Activated CD4-positive, alpha-beta T cell treated with anti-CD3 and anti-CD28 coated beads, Interleukin-10, Interleukin-2, amounts not matched to agents 100 ng/mL and 50 ng/mL, durations not matched to agents 16 hours and 8 hours (primary cell): ENCODE measurements at regions not wholly inside any gene's neighbourhood (a gene's known extent, or its start where the extent isn't known, plus 50 kb on each side); places are given as distances from the start of the nearest gene placed in this dataset.
"Not testable (repeated sequence)": the region's sequence is repeated elsewhere in the genome, so short reads cannot be mapped to it uniquely, and the experiment has no call there.

ENCODE experiments used
- DNase-seq: peaks from one replicate; pipeline ENCODE4 v3.0.0-alpha.2; 2020

DNA sequence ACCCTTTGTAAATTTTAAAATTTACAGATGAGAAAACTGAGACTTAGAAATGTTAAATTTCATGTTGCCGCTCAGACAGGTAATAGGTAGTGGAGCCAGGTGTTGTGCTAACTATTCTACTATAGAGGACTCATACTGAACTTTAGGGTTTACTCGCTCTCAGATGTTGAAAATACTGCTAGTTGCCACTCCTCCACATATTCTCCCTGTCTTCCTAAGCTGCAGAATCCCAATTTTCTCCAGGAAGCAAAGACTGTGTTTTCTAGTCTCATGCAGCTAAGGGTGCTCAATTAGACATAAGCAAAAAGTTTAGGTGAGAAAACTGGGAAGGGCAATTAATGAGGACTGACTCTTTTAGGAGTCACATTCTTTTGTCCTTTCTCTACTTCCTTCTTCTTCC, 612.3 kb downstream of the KCNH5 start:
- no peak for DNase-seq

DNA sequence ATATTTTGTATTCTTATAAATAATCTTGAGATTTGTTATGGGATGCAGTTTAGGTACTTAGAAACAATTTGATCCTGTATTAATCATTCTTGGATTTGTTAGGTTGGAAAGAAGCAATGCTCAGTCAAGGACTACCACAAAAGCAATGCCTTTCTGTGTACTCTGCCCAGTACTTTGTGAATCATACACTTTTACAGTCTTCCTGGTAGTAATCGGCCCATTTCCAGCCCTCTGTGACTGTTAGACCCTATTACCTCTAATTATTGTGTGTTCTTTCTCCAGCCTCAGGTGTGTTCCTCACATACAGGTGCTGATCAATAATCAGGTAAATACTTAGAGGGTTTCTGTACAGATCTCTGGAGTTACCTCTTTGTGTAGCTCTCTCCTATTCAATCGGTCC, 609.0 kb downstream of the KCNH5 start:
- DNase-seq = no peak

DNA sequence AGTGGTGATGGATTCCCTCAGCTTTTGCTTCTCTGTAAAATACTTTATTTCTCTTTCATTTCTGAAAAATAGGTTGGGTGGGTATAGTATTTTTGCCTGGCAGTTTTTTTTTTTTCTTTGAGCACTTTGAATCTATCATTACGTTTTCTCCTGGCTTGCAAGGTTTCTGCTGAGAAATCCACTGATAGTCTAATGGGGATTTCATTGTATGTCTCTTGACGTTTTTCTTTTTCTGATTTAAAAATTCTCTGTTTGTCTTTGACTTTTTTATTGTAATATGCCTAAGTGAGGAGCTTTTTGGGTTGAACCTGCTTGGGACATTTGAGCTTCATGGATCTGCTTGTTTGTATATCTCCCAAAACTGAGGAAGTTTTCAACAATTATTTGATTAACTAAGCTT, 606.0 kb downstream of the KCNH5 start:
- no peak for DNase-seq

DNA sequence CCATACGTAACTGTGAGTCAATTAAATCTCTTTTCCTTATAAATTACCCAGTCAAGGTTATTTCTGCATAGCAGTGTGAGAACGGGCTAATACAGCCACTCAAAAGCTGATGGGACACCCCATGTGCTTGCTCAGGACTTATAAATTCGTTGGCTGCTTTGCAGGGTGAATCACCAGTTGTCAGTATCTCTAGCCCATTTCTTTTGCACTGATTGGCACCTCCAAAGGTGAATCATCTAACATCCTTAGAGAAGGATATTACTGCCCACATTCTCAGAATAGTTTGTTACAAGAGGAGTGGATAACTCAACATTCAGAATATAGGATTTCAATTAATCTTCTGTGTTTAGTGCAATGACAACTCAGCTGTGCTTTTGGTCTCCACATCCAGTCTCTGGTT, 601.5 kb downstream of the KCNH5 start:
- no peak for DNase-seq

DNA sequence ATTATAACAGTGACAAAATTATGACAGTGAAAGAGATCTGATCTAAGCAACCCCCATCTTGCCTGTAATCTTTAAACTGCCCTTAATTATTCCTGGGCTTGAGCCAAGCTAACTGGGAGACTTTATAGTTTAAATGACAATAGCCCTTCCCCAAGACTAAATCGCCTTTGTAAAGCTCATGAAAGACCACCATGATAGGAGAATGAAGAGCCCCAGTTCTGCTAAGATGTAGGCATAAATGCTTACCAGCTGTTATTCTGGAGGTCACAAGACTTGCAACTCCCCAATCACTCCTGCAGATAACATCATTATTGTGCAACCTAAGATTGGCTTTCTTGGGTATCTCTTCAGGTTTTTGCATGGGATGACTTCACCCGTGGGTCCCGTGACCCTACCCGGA, 599.7 kb downstream of the KCNH5 start:
- no peak for DNase-seq

DNA sequence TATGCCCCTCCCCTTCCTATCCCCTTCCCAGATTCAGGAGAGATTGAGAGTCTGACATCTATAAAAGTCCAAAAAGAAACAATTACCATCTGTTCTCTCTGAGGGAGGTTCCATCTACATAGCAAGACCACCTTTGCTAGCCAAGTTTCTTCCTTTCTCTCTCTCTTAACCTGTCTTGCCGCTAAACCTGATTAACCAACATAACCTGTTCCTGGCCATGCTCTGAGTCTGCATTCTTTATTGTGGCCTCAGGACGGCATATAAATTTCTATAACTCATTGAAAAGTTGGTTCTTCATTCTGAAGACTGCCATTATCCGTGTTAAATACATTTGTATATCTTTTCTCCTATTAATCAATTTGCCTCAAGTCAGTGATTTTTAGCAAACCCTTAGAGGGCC, 594.0 kb downstream of the KCNH5 start:
- DNase-seq = no peak

DNA sequence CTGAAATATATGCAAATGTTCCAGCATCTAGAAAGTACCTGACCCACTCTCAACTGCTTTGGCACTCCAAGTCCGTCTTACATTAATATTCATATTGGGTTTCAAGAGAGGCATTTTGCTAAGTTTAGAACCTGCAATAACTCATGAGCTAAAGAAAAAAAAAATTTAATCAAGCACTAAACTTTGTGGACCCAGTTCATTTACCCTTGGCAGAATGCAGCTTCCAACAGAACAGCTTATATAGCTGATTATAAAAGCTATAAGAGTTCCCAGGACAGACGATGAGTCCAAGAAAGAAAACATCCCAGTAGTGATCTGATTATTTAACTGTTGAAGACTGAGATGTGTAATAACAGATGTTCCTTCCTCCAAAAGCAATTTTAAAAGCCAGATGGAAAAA, 592.0 kb downstream of the KCNH5 start:
- no peak for DNase-seq

DNA sequence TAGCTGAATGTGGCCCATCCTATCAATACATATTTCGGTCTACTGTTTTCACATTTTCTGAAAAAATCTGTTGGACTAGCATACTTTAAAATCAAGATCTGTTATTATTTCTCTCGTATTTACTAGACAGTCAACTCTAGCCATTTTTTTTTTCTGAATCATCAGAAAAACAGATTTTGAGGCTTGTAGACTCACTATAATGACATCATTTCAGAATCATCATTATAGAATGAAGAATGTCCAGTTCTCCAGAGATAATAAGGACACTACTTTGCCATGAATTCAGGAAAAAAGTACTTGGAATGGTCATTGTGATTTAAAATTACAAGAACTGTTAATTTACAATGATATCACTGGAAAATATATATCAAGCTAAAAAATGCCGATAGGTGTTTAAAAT, 589.8 kb downstream of the KCNH5 start:
- no peak for DNase-seq

DNA sequence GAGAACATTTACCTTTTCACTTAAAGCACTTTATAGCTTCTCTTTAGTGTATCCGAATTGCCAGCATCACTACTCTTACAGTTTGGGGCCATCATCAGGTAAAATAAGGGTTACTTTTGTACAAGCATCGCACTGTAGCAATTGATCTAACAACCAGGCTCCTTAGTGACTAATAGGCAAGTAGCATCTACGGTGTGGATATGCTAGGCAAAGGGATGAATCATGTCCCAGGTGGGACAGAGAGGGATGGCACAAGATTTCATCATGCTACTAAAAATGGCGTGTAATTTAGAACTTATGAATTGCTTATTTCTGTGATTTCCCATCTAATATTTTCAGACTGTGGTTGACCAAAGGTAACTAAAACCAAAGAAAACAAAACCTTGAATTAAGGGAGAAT, 582.3 kb downstream of the KCNH5 start:
- DNase-seq = no peak

DNA sequence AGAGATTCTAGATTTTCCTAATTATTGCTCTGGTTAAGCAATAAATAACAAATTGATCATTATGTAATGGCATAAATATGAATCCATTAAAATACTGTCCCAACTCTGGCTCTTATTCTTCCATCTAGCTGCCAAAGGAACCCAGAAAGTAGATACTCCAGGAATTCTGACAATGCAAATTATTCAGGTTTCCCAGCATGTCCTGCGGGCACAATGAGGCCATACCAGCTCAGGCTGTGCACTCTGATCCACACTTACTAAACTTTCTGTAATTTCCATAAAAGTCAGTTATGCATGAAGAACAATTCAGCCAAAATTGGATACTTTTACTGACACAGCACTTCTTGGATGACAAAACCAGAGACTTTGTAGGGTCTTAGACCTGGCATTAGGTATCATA, 576.3 kb downstream of the KCNH5 start:
- DNase-seq = no peak

DNA sequence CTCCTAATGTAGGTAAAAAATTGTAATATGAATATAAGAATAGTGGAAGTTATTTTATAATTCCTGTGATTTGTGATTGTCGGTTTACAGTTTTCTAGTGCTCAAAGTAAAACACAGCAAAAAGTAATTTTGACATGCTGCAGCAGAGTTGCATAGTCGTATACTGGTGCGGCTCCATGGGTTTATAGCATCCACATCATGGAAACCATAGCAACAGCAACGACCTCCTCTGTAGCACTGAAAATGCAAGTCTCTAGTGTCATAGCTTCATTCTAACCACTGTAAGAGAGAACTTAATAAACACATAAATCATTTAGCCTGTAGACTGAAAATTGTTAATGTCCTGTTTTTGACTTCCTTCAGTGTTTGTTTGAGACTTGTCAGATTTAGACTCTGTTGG, 574.3 kb downstream of the KCNH5 start:
- no peak for DNase-seq

DNA sequence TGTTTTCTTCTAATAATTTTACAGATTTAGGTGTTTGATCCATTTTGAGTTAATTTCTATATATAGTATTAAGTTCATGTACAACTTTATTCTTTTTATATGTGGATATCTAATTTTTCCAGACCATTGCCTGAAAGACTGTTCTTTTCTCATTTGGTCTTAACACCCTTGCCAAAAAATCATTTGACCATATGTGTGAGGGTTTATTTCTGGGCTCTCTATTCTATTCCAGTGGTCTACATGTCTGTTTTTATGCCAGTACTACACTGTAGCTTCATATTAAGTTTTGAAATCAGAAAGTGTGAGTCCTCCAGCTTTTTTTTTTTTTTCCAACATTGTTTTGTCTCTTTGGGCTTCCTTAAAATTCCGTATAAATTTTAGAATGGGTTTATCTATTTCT, 554.1 kb downstream of the KCNH5 start:
- no peak for DNase-seq

DNA sequence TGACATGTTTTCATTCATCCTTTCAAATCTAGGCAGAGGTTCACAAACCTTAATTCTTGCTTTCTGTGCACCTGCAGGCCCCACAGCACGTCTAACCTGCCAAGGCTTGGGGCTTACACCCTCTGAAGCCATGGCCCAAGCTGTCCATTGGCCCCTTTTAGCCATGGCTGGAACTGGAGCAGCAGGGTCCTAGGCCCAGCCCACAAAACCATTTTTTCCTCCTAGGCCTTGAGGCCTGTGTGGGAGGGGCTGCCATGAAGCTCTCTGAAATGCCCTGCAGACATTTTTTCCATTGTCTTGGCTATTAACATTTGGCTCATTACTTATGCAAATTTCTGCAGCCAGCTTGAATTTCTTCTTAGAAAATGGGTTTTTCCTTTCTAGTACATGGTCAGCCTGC, 547.5 kb downstream of the KCNH5 start:
- DNase-seq = no peak

DNA sequence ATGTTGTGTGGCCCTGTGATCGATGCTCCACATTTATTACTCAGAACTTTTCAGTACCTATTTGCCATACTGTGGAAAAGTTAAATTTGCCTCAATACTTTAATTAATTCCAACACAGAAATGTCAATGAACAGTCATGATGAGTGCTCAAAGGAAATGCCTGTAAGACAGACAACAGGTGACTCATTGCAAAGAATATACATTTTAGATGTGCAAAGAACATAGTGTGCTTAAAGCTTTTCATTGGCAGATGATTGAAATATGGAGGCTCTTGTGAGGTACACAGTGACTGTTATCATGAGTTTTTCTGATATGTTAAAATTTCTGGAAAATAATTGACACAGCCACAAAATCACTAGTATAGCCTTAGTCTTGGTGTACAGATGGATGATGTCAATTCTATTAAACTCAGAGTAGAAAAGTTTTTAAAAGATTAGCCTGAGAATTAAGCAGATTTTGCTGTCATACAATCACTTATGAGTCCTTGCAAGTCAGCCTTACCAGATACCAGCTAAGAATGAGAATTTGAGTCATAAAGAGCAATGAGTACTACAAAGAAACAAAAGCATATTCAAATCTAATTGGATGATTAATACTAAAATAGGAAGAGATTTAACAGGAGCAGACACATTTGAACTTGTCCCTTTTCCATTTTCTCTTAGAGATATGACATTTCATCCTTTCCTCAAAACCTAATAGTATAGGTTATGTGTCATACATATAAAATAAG, 544.1 kb downstream of the KCNH5 start:
- DNase-seq = no peak

DNA sequence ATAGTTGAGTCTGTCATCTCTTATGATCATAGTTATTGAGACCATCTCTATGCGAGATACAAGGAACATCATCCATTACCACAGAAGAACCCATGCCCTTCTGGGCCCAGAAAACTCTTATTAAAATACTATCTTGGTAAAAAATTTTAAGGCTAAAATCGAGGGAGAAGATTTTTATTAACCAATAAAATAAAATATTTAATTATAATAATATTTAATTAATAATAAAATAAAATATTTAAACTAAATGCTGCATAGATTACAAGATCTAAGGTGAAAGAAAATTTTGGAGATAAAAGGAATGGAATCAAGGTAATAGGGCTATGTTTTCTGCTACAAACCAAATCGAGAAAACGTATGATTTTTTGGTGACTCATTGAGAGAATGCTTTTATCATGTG, 540.2 kb downstream of the KCNH5 start:
- no peak for DNase-seq

DNA sequence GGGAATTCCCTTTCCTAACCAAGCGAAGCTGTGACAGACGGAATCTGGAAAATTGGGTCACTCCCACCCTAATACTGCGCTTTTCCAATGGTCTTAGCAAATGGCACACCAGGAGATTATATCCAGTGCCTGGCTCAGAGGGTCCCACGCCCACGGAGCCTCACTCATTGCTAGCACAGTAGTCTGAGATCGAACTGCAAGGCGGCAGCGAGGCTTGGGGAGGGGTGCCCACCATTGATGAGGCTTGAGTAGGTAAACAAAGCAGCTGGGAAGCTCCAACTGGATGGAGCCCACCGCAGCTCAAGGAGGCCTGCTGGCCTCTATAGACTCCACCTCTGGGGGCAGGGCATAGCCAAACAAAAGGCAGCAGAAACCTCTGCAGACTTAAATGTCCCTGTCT, 523.9 kb downstream of the KCNH5 start:
- DNase-seq = not testable (repeated sequence)

DNA sequence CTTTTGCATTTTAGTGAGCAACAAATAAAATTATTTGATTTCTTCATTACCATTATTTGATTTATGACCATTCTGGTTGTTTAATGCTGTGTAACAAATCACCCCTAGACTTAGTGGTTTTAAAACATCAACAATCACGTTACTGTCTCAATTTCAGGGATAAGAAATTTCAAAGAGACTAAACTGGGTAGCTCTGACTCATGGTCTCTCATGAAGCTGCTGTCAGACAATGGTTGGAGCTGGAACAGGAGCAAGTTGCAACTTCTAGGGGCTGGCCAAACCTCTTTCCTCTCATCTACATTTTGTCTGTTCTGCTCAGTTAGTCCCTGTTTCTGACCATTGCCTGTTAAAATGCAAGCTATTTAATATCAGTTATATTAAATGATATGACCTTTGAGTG, 517.0 kb downstream of the KCNH5 start:
- no peak for DNase-seq

DNA sequence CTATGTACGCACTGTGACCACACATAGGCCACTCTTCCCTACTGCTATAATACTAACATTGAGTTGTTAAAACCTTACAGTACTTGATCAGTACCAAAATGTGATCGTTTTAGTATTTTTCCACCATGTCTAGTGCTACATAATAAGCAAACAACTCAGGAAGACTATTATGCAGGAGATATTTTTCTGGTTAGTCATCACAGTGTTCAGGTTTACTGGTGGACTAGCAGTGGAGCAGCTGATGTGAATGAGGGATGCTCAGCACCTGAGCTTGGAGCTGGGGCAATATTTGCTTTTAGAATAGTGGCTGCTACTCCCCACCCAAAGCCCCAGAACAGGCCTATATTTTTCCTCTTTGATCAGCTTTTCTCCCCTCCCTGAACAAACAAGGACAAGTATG, 513.1 kb downstream of the KCNH5 start:
- DNase-seq = no peak

DNA sequence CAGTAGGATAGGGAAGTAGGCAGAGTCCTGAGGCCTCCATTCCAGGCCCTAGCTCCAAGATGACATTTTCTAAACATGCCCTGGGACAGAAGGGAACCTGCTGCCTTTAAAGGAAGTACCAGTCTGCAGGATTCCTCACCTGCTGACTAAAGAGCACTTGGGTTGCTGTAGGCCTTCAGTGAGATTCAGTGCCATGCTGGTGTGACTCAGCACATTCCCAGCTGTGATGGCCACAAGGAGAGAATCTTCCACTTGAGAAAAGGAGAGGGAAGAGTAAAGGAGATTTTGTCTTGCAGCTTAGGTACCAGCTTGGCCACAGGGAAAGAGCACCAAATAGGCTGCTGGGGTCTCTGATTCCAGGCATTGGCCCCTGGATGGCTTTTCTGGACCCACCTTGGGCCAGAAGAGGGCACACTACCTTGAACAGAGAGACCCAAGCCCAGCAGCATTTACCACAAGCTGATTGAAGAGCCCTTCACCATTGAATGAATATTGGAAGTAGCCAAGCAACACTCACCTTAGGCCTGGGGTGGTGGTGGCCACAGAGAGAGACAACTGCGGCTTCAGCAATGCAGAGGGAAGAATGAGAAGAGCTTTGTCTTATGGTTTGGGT, 498.3 kb downstream of the KCNH5 start:
- no peak for DNase-seq

DNA sequence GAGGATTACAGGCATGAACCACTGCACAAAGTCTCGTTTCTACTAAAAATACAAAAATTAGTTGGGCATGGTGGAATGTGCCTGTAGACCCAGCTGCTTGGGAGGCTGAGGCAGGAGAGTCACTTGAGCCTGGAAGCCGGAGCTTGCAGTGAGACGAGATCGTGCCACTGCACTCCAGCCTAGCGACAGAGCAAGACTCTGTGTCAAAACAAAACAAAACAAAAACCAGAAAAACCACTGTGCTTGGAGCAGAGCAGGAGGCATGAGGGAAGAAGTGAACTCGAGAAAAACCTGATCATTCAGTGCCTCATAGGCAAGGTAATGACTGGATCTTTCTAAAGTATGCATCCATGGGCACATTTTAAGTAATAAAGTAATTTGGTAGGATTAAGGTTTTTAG, 487.8 kb downstream of the KCNH5 start:
- DNase-seq = no peak

DNA sequence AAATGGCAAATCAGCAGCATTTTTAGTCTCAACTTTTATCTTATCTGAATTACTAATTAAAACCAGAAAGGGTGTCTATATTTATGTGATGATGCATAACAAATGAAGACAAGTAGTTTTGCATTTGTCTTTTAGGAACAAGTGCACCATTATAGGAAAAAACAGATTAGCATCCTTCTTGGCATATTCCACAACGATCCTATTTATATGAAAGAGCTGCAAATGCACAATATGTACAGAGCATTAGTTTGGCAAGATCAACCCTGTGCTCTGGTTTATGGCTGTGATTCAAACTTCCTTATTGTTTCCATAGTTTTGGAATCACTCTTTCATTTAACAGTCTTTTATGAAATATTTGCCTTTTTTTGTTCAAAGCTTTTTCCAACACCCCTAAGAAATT, 486.8 kb downstream of the KCNH5 start:
- no peak for DNase-seq

DNA sequence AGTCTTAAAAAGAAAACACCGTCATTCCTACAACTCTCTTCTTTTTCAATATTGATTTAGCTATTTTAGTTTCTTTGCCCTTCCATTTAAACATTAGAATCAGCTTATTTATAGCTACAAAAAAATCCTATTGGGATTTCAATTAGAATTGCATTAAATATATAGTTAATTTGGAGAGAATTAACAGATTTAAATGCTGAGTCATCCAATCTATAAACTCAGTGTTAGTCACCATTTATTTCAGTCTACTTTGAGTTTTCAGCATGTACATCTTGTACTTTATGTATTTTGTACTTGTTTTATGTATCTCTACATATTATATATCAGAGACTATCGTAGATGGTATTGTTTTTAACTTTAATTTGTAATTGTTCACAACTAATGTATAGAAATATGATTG, 460.0 kb downstream of the KCNH5 start:
- no peak for DNase-seq

DNA sequence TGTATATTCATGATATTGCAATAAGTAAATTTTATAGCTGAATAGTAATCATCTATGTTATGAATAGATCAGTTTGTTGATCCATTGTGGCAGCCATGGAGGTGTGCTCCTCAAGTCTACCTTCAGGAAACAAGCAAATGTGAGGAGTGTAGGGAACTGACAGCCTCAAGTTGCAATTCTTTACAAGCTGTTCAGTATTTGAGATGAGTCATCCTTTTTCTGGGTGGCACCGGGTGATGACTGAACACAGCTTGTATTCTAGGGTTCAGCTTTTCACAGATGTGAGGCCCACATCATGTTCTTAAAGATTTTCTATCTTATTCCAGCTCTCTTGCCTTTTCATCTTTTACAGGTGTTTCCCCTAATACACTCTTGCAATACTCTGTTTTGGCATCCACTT, 452.4 kb downstream of the KCNH5 start:
- no peak for DNase-seq

DNA sequence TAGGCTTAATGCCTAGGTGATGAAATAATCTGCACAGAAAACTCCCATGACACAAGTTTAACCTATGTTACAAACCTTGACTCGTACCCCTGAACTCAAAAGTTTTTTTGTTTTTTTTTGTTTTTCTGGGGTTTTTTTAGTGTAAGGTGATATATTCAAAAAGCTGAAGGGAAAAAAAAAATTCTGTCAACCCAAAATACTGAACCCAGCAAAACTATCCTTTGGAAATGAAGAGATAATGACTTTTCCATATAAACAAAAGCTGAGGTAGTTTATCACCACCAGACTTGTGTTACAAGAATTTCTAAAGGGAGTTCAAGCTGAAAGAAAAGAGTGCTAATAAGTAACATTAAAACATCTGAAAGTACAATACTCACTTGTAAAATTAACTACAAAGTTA, 448.1 kb downstream of the KCNH5 start:
- no peak for DNase-seq
